GM12878 (cell line): ENCODE measurements at regions not wholly inside any gene's neighbourhood (a gene's known extent, or its start where the extent isn't known, plus 50 kb on each side); places are given as distances from the start of the nearest gene placed in this dataset.

Experiments used
- ATAC-seq: fragments of 200-7000 bp; cut with Tn5 transposase; 3 replicates; pipeline ENCODE4 v1.9.1; 2020; ENCODE audit warnings: mild to moderate bottlenecking, moderate library complexity
- BruUV-seq: library from RNA; stranded (reverse); fragments of 400-500 nt; replicated peaks from 2 replicates; lab custom pipeline; 2021; lab: Mats Ljungman, UMichigan
- CTCF ChIA-PET: fragments of 300-600 bp; sonication (Branson Sonifier 250); formaldehyde crosslinking; extraction: SDS; loops from one replicate; lab custom pipeline; 2021; ENCODE audit warnings: inconsistent platforms; lab: Yijun Ruan, JAX
- POLR2A ChIA-PET: fragments of 350-600 bp; formaldehyde crosslinking; extraction: SDS; loops from one replicate; lab custom pipeline; 2021; ENCODE audit warnings: inconsistent platforms; lab: Charles Lee
- RAD21 ChIA-PET: fragments of 300-600 bp; sonication (Branson Sonifier 250); formaldehyde crosslinking; loops from one replicate; lab custom pipeline; 2023; ENCODE audit warnings: antibody characterized with exemption; ENCODE audit not compliant: unreplicated experiment; lab: Charles Lee
- SMC1A ChIA-PET: fragments of 300-600 bp; sonication (Branson Sonifier 250); formaldehyde crosslinking; loops from one replicate; lab custom pipeline; 2023; ENCODE audit not compliant: unreplicated experiment, uncharacterized antibody; lab: Charles Lee
- DNase-seq: peaks from one replicate; pipeline ENCODE4 v3.0.0-alpha.2; 2011; ENCODE audit warnings: low read depth, low spot score
- FAIRE-seq: peaks from 3 replicates; lab custom pipeline; 2011; peaks lifted over from hg19 to GRCh38; lab: Jason Lieb, UNC
- H2AFZ ChIP-seq: 2 replicates; pipeline ENCODE4 v1.6.0; 2011; ENCODE audit warnings: low read depth, low read length, control low read depth; ENCODE audit not compliant: control insufficient read depth
- H3K27ac ChIP-seq: 2 replicates; pipeline ENCODE4 v1.5.1; 2011; ENCODE audit warnings: control low read depth; ENCODE audit not compliant: control insufficient read depth, insufficient read depth
- H3K27me3 ChIP-seq, 2 experiments: replicated peaks in 1 of 2; 2 replicates each; pipeline versions ENCODE4 v1.6.0 to v1.6.1; 2011; ENCODE audit warnings: low read length in 1 of 2; ENCODE audit not compliant: control insufficient read depth in 2 of 2, insufficient read depth in 2 of 2
- H3K36me3 ChIP-seq, 2 experiments: 2 replicates each; pipeline ENCODE4 v1.5.1; 2011; ENCODE audit warnings: low read length in 1 of 2; ENCODE audit not compliant: control insufficient read depth in 2 of 2, insufficient read depth in 2 of 2
- H3K4me1 ChIP-seq: 2 replicates; pipeline ENCODE4 v1.6.1; 2011; ENCODE audit warnings: mild to moderate bottlenecking, low read length, moderate library complexity, mixed read lengths; ENCODE audit not compliant: control insufficient read depth, insufficient read depth
- H3K4me2 ChIP-seq: 2 replicates; pipeline ENCODE4 v1.6.0; 2011; ENCODE audit warnings: control low read depth; ENCODE audit not compliant: control insufficient read depth, insufficient read depth
- H3K4me3 ChIP-seq: fragments of 200-600 bp; sonication (generic); 2 replicates; pipeline ENCODE4 v1.5.1; 2016
- H3K79me2 ChIP-seq: 2 replicates; pipeline ENCODE4 v1.6.0; 2011; ENCODE audit warnings: low read length; ENCODE audit not compliant: control insufficient read depth, insufficient read depth
- H3K9ac ChIP-seq: 2 replicates; pipeline ENCODE4 v1.8.0; 2011; ENCODE audit warnings: low read length, control low read depth, mixed read lengths; ENCODE audit not compliant: control insufficient read depth, insufficient read depth
- H3K9me3 ChIP-seq: replicated peaks from 3 replicates; pipeline ENCODE4 v1.5.1; 2011; ENCODE audit warnings: mild to moderate bottlenecking, low read length; ENCODE audit not compliant: control insufficient read depth, insufficient read depth
- H4K20me1 ChIP-seq: 2 replicates; pipeline ENCODE4 v1.6.0; 2011; ENCODE audit not compliant: control insufficient read depth, insufficient read depth
- BMI1 ChIP-seq: fragments of 450-650 bp; IDR thresholded peaks from 2 replicates; pipeline ENCODE4 v1.6.1; 2016; ENCODE audit warnings: mild to moderate bottlenecking, moderate library complexity, borderline replicate concordance
- CBFB ChIP-seq: IDR thresholded peaks from 2 replicates; pipeline ENCODE4 v1.6.1; 2016; ENCODE audit warnings: antibody characterized with exemption, low read depth
- CEBPZ ChIP-seq: fragments of 150-350 bp; IDR thresholded peaks from 2 replicates; pipeline ENCODE4 v1.6.1; 2016; ENCODE audit warnings: low read depth, low read length
- EGR1 ChIP-seq, 2 experiments: IDR thresholded peaks; 1 replicate in 1 of 2; 2 replicates in 1 of 2; pipeline ENCODE4 v1.6.1; 2011 to 2012; ENCODE audit warnings: low read depth in 2 of 2, low read length in 2 of 2, borderline replicate concordance in 1 of 2, mild to moderate bottlenecking in 1 of 2, moderate library complexity in 1 of 2
- ESRRA ChIP-seq: IDR thresholded peaks from 2 replicates; pipeline ENCODE4 v1.6.1; 2012; ENCODE audit warnings: mild to moderate bottlenecking, low read length, improper control_type of control experiment
- HSF1 ChIP-seq: fragments of 150-350 bp; IDR thresholded peaks from 2 replicates; pipeline ENCODE4 v1.6.1; 2014; ENCODE audit warnings: mild to moderate bottlenecking, low read depth, low read length
- JUND ChIP-seq: IDR thresholded peaks from 2 replicates; pipeline ENCODE4 v1.6.1; 2012; ENCODE audit warnings: low read depth, mild to moderate bottlenecking, low read length, improper control_type of control experiment, moderate library complexity
- MEF2A ChIP-seq: IDR thresholded peaks from 2 replicates; pipeline ENCODE4 v1.6.1; 2011; ENCODE audit warnings: low read depth, mild to moderate bottlenecking, low read length, moderate library complexity; ENCODE audit not compliant: insufficient read depth
- MTA2 ChIP-seq: fragments of 450-650 bp; IDR thresholded peaks from 2 replicates; pipeline ENCODE4 v1.6.1; 2016; ENCODE audit warnings: low read depth, mild to moderate bottlenecking, moderate library complexity
- POLR2AphosphoS5 ChIP-seq: IDR thresholded peaks from 2 replicates; pipeline ENCODE4 v1.6.1; 2011; ENCODE audit warnings: mild to moderate bottlenecking, low read length, inconsistent platforms
- POU2F2 ChIP-seq: IDR thresholded peaks from 3 replicates; pipeline ENCODE4 v1.6.1; 2011; ENCODE audit warnings: low read depth, mild to moderate bottlenecking, low read length, borderline replicate concordance
- SREBF1 ChIP-seq: IDR thresholded peaks from 2 replicates; pipeline ENCODE4 v1.6.1; 2012; ENCODE audit warnings: mild to moderate bottlenecking, low read length
- SRF ChIP-seq, 2 experiments: IDR thresholded peaks; 2 replicates each; pipeline ENCODE4 v1.6.1; 2011; ENCODE audit warnings: low read depth in 2 of 2, low read length in 2 of 2, mild to moderate bottlenecking in 1 of 2, moderate library complexity in 1 of 2
- ZBED1 ChIP-seq: IDR thresholded peaks from 2 replicates; pipeline ENCODE4 v1.6.1; 2016; ENCODE audit warnings: borderline replicate concordance
- ZNF207 ChIP-seq: fragments of 450-650 bp; IDR thresholded peaks from 2 replicates; pipeline ENCODE4 v1.6.1; 2014; ENCODE audit warnings: antibody characterized with exemption, mild to moderate bottlenecking, borderline replicate concordance
- ZNF217 ChIP-seq: fragments of 450-650 bp; IDR thresholded peaks from 2 replicates; pipeline ENCODE4 v1.6.1; 2017; ENCODE audit warnings: antibody characterized with exemption, mild to moderate bottlenecking
- ZNF384 ChIP-seq: IDR thresholded peaks from 2 replicates; pipeline ENCODE4 v1.6.1; 2012; ENCODE audit warnings: low read depth, mild to moderate bottlenecking, low read length, improper control_type of control experiment, borderline replicate concordance
- ZSCAN29 ChIP-seq: fragments of 450-650 bp; IDR thresholded peaks from 2 replicates; pipeline ENCODE4 v1.6.1; 2017; ENCODE audit warnings: mild to moderate bottlenecking, moderate library complexity
- WGBS: methylation state at CpG from one replicate; pipeline ENCODE4 v1.1.6; 2016; ENCODE audit warnings: low lambda C conversion rate; ENCODE audit not compliant: insufficient replicate concordance, insufficient coverage; ENCODE audit errors: missing lambda C conversion rate; 5-methylcytosine and 5-hydroxymethylcytosine counted together
- in situ Hi-C: fragments of 300-500 bp; cut with MboI; formaldehyde crosslinking; loops from 9 replicates; pipeline ENCODE4 v1.14.3; 2018; ENCODE audit warnings: mixed read lengths
- intact Hi-C: fragments of 100-400 bp; cut with micrococcal nuclease; formaldehyde crosslinking; loops from one replicate; pipeline ENCODE4 v1.14.2; 2022; ENCODE audit not compliant: unreplicated experiment
- TF ChIP-seq, protein P1 (sequence below): fragments of 450-650 bp; IDR thresholded peaks from 2 replicates; pipeline ENCODE4 v1.6.1; 2014; ENCODE audit warnings: mild to moderate bottlenecking

DNA sequence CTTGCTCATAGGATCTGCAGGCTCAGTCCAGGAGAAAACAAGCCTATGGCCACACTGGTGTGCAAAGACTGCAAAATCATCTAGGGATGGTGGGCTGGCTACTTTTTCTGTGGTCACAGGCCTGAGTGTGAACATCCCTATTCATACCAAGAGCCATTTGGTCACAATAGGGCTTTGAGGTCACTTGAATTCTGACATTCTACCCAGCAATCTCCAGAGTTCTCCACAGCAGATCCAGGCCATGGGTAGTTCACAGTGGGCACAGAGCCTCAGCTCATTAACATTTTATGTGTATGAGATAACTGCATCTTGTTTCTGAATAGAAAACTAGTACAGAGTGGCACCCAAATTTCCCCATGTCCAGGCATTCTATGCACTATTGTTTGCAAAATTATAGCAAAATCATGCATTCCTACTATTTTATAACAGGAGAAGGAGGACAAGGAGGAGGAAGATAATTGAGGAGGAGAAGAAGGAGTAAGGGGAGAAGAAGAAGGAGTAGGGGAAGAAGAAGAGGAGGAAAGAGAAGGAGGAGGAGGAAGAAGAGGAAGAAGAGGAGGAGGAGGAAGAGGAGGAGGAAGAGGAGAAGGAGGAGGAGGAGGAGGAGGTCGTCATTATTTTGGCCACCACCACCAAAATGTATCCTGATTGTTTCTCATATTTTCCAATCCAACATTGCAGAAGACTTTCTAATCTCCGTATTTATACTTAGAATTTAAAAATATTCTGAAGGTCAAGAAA is 129.0 kb downstream of the SEMA6D start (continued):
- TF ChIP-seq CBFB (no peak), JUND (no peak), SREBF1 (no peak), ZSCAN29 (no peak)

DNA sequence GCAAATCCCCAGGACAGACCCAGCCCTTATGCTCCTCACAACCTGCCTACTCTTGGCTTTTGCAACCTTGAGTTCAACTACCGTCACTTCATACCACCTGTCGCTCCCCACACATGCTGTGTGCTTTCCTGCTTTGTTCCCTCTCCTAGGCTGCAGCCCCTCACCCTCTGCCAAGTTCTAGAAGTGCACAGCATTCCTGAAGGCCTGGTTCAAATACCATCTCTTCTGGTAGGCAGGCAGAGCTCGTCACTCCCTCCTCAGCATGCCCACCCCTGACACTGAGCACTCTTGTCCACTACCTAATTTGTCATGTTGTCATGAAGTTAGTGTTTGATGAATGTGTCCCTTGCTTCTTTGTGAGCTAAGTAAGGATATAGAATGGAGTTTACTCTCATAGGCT is 129.6 kb downstream of the SEMA6D start:
- H3K4me1 ChIP-seq, result no peaks in the 10 kb centered on the region
- no peak overlapping the region for H3K4me3 ChIP-seq
- FAIRE-seq (no peak), ATAC-seq (no peak), DNase-seq (no peak)
- H3K79me2 ChIP-seq, result no peaks in the 10 kb centered on the region
- ChIA-PET CTCF (no interaction called here), SMC1A (no interaction called here), RAD21 (no interaction called here), POLR2A (no interaction called here)
- no peaks in the 10 kb centered on the region for H3K9me3 ChIP-seq
- H2AFZ ChIP-seq, result no peak overlapping the region
- intact Hi-C loops (no loop called here), in situ Hi-C loops (no loop called here)
- H3K9ac ChIP-seq, result no peak overlapping the region
- H3K27me3 ChIP-seq, result no peaks in the 10 kb centered on the region
- no peak overlapping the region for H3K27ac ChIP-seq
- no peaks in the 10 kb centered on the region for H3K36me3 ChIP-seq
- 26% methylated on average over 3 of the region's 3 CpGs for WGBS
- BruUV-seq, result no TSS peak
- no peak overlapping the region for H3K4me2 ChIP-seq
- H4K20me1 ChIP-seq, result no peaks in the 10 kb centered on the region
- no peak for TF ChIP-seq CEBPZ
- no peak for TF ChIP-seq ZNF207
- TF ChIP-seq ESRRA, result no peak
- TF ChIP-seq HSF1, result no peak
- TF ChIP-seq MTA2, result no peak
- no peak for TF ChIP-seq BMI1
- TF ChIP-seq EGR1 (IDR thresholded peaks at IDR 0.05; ENCODE audit: borderline replicate concordance in 1 of 2, low read depth in 2 of 2, low read length in 2 of 2), result no peak
- no peak for TF ChIP-seq POU2F2
- no peak for TF ChIP-seq POLR2AphosphoS5
- no peak for TF ChIP-seq SRF (IDR thresholded peaks at IDR 0.05; ENCODE audit: low read depth in 2 of 2, low read length in 2 of 2)
- TF ChIP-seq JUND, result no peak
- TF ChIP-seq ZNF384, result no peak
- no peak for TF ChIP-seq ZBED1
- TF ChIP-seq, protein P1, sequence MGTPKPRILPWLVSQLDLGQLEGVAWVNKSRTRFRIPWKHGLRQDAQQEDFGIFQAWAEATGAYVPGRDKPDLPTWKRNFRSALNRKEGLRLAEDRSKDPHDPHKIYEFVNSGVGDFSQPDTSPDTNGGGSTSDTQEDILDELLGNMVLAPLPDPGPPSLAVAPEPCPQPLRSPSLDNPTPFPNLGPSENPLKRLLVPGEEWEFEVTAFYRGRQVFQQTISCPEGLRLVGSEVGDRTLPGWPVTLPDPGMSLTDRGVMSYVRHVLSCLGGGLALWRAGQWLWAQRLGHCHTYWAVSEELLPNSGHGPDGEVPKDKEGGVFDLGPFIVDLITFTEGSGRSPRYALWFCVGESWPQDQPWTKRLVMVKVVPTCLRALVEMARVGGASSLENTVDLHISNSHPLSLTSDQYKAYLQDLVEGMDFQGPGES, result no peak
- no peak for TF ChIP-seq ZNF217
- no peak for TF ChIP-seq MEF2A
